ENCODE measurements at regions not wholly inside any gene's neighbourhood (a gene's known extent, or its start where the extent isn't known, plus 50 kb on each side); places are given as distances from the start of the nearest gene placed in this dataset.

GRCh38 chr5:114176356-114176755 is 185.5 kb upstream of the KCNN2 start (continued):
- TF ChIP-seq ZNF462 (CRISPR knock-in tag; IDR thresholded peaks at IDR 0.05) (no peak), EZH2phosphoT487 (IDR thresholded peaks at IDR 0.05; ENCODE audit: unreplicated experiment) (no peak)

GRCh38 chr5:114179134-114179533 is 182.7 kb upstream of the KCNN2 start:
- Histone ChIP-seq H3K9me2 (ENCODE audit: insufficient read depth) (no peaks in the 10 kb centered on the region), H3K27me3 (ENCODE audit: insufficient read depth) (no peaks in the 10 kb centered on the region), H3K4me3 (no peak overlapping the region), H3F3A (replicated peaks; ENCODE audit: low read depth) (no peaks in the 10 kb centered on the region), H3K27ac (ENCODE audit: low read depth) (no peak overlapping the region), H3K36me3 (ENCODE audit: insufficient read depth) (no peaks in the 10 kb centered on the region), H4K20me1 (replicated peaks; ENCODE audit: insufficient read depth) (no peaks in the 10 kb centered on the region), H3K79me2 (replicated peaks; ENCODE audit: insufficient read depth) (no peaks in the 10 kb centered on the region), H3K4me2 (no peak overlapping the region), H2AFZ (no peak overlapping the region), H3K4me1 (ENCODE audit: insufficient read depth) (no peaks in the 10 kb centered on the region)
- no peak for ATAC-seq
- Mint-ChIP-seq H3K36me3 (ENCODE audit: low read depth) (peaks cover 5% of the 10 kb centered on the region; the same call in 2 of the 3 replicates), H3K4me1 (peaks cover 7% of the 10 kb centered on the region; the same call in 2 of the 3 replicates), H3K9me3 (peaks cover 15% of the 10 kb centered on the region), H3K27me3 (ENCODE audit: insufficient read depth, low read depth, poor library complexity) (no peaks in the 10 kb centered on the region), H3K4me3 (no peak overlapping the region), H3K27ac (no peak overlapping the region)
- no peak for DNase-seq (ENCODE audit: low spot score)
- no peak for TF ChIP-seq ZNF462 (CRISPR knock-in tag; IDR thresholded peaks at IDR 0.05)
- no peak for TF ChIP-seq EZH2phosphoT487 (IDR thresholded peaks at IDR 0.05; ENCODE audit: unreplicated experiment)
- no peak for TF ChIP-seq REST (IDR thresholded peaks at IDR 0.05; ENCODE audit: unreplicated experiment)
- TF ChIP-seq ZNF114 (CRISPR knock-in tag; IDR thresholded peaks at IDR 0.05), result no peak
